ENCODE measurements at regions not wholly inside any gene's neighbourhood (a gene's known extent, or its start where the extent isn't known, plus 50 kb on each side); places are given as distances from the start of the nearest gene placed in this dataset.

- peaks cover 4% of the 10 kb centered on the region for H3K27me3 Mint-ChIP-seq (ENCODE audit: low read depth)
- TF ChIP-seq CTCF (IDR thresholded peaks at IDR 0.05; ENCODE audit: unreplicated experiment in 3 of 3), result no peak
- H3K36me3 Mint-ChIP-seq (ENCODE audit: low read depth), result no peaks in the 10 kb centered on the region
- H3K4me1 Mint-ChIP-seq, result peaks cover 5% of the 10 kb centered on the region
- H3K4me3 Mint-ChIP-seq, result no peak overlapping the region
- no peak overlapping the region for H3K27ac Mint-ChIP-seq
- peaks cover 7% of the 10 kb centered on the region for H3K9me3 Mint-ChIP-seq
Observed at GRCh38 chr9:87425202-87425601, 72.5 kb upstream of the DAPK1 start.

- Mint-ChIP-seq H3K36me3 (ENCODE audit: low read depth) (no peaks in the 10 kb centered on the region), H3K4me1 (no peaks in the 10 kb centered on the region), H3K4me3 (no peak overlapping the region), H3K27me3 (ENCODE audit: low read depth) (peaks cover 4% of the 10 kb centered on the region), H3K27ac (peak overlapping the region in 1 of 3 experiments; percentile 79), H3K9me3 (peaks cover 4% of the 10 kb centered on the region)
- TF ChIP-seq CTCF (IDR thresholded peaks at IDR 0.05; ENCODE audit: unreplicated experiment in 3 of 3), result no peak
Observed at GRCh38 chr9:87427851-87428506, 69.7 kb upstream of the DAPK1 start.

GRCh38 chr9:87428659-87429058, 69.0 kb upstream of the DAPK1 start:
- peaks cover 4% of the 10 kb centered on the region for H3K27me3 Mint-ChIP-seq (ENCODE audit: low read depth)
- H3K36me3 Mint-ChIP-seq (ENCODE audit: low read depth), result no peaks in the 10 kb centered on the region
- TF ChIP-seq CTCF (IDR thresholded peaks at IDR 0.05; ENCODE audit: unreplicated experiment in 3 of 3), result no peak

GRCh38 chr9:87431837-87432236, 65.8 kb upstream of the DAPK1 start:
- no peaks in the 10 kb centered on the region for H3K36me3 Mint-ChIP-seq (ENCODE audit: low read depth)
- no peak for TF ChIP-seq CTCF (IDR thresholded peaks at IDR 0.05; ENCODE audit: unreplicated experiment in 3 of 3)
- no peaks in the 10 kb centered on the region for H3K9me3 Mint-ChIP-seq
- H3K27ac Mint-ChIP-seq, result no peak overlapping the region
- no peak overlapping the region for H3K4me3 Mint-ChIP-seq
- peaks cover 8% of the 10 kb centered on the region for H3K4me1 Mint-ChIP-seq
- peaks cover 7% of the 10 kb centered on the region for H3K27me3 Mint-ChIP-seq (ENCODE audit: low read depth)

More at GRCh38 chr9:87428659-87429058, 69.0 kb upstream of the DAPK1 start:
- Mint-ChIP-seq H3K9me3 (peaks cover 4% of the 10 kb centered on the region), H3K4me1 (peaks cover 5% of the 10 kb centered on the region), H3K4me3 (no peak overlapping the region), H3K27ac (peak overlapping the region in 1 of 3 experiments; percentile 75)

- peaks cover 8% of the 10 kb centered on the region for H3K4me1 Mint-ChIP-seq
- no peak for TF ChIP-seq CTCF (IDR thresholded peaks at IDR 0.05; ENCODE audit: unreplicated experiment in 3 of 3)
- peaks cover 4% of the 10 kb centered on the region for H3K27me3 Mint-ChIP-seq (ENCODE audit: low read depth)
- H3K4me3 Mint-ChIP-seq, result no peak overlapping the region
- no peak overlapping the region for H3K27ac Mint-ChIP-seq
- H3K9me3 Mint-ChIP-seq, result no peaks in the 10 kb centered on the region
- no peaks in the 10 kb centered on the region for H3K36me3 Mint-ChIP-seq (ENCODE audit: low read depth)
Observed at GRCh38 chr9:87433853-87434252, 63.8 kb upstream of the DAPK1 start.

GRCh38 chr9:87434366-87434765, 63.3 kb upstream of the DAPK1 start:
- peaks cover 3% of the 10 kb centered on the region for H3K27me3 Mint-ChIP-seq (ENCODE audit: low read depth)
- no peak for TF ChIP-seq CTCF (IDR thresholded peaks at IDR 0.05; ENCODE audit: unreplicated experiment in 3 of 3)
- peaks cover 8% of the 10 kb centered on the region for H3K4me1 Mint-ChIP-seq
- H3K9me3 Mint-ChIP-seq, result no peaks in the 10 kb centered on the region
- no peaks in the 10 kb centered on the region for H3K36me3 Mint-ChIP-seq (ENCODE audit: low read depth)
- no peak overlapping the region for H3K27ac Mint-ChIP-seq
- no peak overlapping the region for H3K4me3 Mint-ChIP-seq
